GM12878 (cell line): ENCODE measurements at regions not wholly inside any gene's neighbourhood (a gene's known extent, or its start where the extent isn't known, plus 50 kb on each side); places are given as distances from the start of the nearest gene placed in this dataset.

ENCODE experiments used
- ATAC-seq: fragments of 200-7000 bp; cut with Tn5 transposase; 3 replicates; pipeline ENCODE4 v1.9.1; 2020; ENCODE audit warnings: mild to moderate bottlenecking, moderate library complexity
- BruUV-seq: library from RNA; stranded (reverse); fragments of 400-500 nt; replicated peaks from 2 replicates; lab custom pipeline; 2021; lab: Mats Ljungman, UMichigan
- CTCF ChIA-PET: fragments of 300-600 bp; sonication (Branson Sonifier 250); formaldehyde crosslinking; extraction: SDS; loops from one replicate; lab custom pipeline; 2021; ENCODE audit warnings: inconsistent platforms; lab: Yijun Ruan, JAX
- POLR2A ChIA-PET: fragments of 350-600 bp; formaldehyde crosslinking; extraction: SDS; loops from one replicate; lab custom pipeline; 2021; ENCODE audit warnings: inconsistent platforms; lab: Charles Lee
- RAD21 ChIA-PET: fragments of 300-600 bp; sonication (Branson Sonifier 250); formaldehyde crosslinking; loops from one replicate; lab custom pipeline; 2023; ENCODE audit warnings: antibody characterized with exemption; ENCODE audit not compliant: unreplicated experiment; lab: Charles Lee
- SMC1A ChIA-PET: fragments of 300-600 bp; sonication (Branson Sonifier 250); formaldehyde crosslinking; loops from one replicate; lab custom pipeline; 2023; ENCODE audit not compliant: unreplicated experiment, uncharacterized antibody; lab: Charles Lee
- DNase-seq: peaks from one replicate; pipeline ENCODE4 v3.0.0-alpha.2; 2011; ENCODE audit warnings: low read depth, low spot score
- FAIRE-seq: peaks from 3 replicates; lab custom pipeline; 2011; peaks lifted over from hg19 to GRCh38; lab: Jason Lieb, UNC
- H2AFZ ChIP-seq: 2 replicates; pipeline ENCODE4 v1.6.0; 2011; ENCODE audit warnings: low read depth, low read length, control low read depth; ENCODE audit not compliant: control insufficient read depth
- H3K27ac ChIP-seq: 2 replicates; pipeline ENCODE4 v1.5.1; 2011; ENCODE audit warnings: control low read depth; ENCODE audit not compliant: control insufficient read depth, insufficient read depth
- H3K27me3 ChIP-seq, 2 experiments: replicated peaks in 1 of 2; 2 replicates each; pipeline versions ENCODE4 v1.6.0 to v1.6.1; 2011; ENCODE audit warnings: low read length in 1 of 2; ENCODE audit not compliant: control insufficient read depth in 2 of 2, insufficient read depth in 2 of 2
- H3K36me3 ChIP-seq, 2 experiments: 2 replicates each; pipeline ENCODE4 v1.5.1; 2011; ENCODE audit warnings: low read length in 1 of 2; ENCODE audit not compliant: control insufficient read depth in 2 of 2, insufficient read depth in 2 of 2
- H3K4me1 ChIP-seq: 2 replicates; pipeline ENCODE4 v1.6.1; 2011; ENCODE audit warnings: mild to moderate bottlenecking, low read length, moderate library complexity, mixed read lengths; ENCODE audit not compliant: control insufficient read depth, insufficient read depth
- H3K4me2 ChIP-seq: 2 replicates; pipeline ENCODE4 v1.6.0; 2011; ENCODE audit warnings: control low read depth; ENCODE audit not compliant: control insufficient read depth, insufficient read depth
- H3K4me3 ChIP-seq: fragments of 200-600 bp; sonication (generic); 2 replicates; pipeline ENCODE4 v1.5.1; 2016
- H3K79me2 ChIP-seq: 2 replicates; pipeline ENCODE4 v1.6.0; 2011; ENCODE audit warnings: low read length; ENCODE audit not compliant: control insufficient read depth, insufficient read depth
- H3K9ac ChIP-seq: 2 replicates; pipeline ENCODE4 v1.8.0; 2011; ENCODE audit warnings: low read length, control low read depth, mixed read lengths; ENCODE audit not compliant: control insufficient read depth, insufficient read depth
- H3K9me3 ChIP-seq: replicated peaks from 3 replicates; pipeline ENCODE4 v1.5.1; 2011; ENCODE audit warnings: mild to moderate bottlenecking, low read length; ENCODE audit not compliant: control insufficient read depth, insufficient read depth
- H4K20me1 ChIP-seq: 2 replicates; pipeline ENCODE4 v1.6.0; 2011; ENCODE audit not compliant: control insufficient read depth, insufficient read depth
- ATF7 ChIP-seq: fragments of 450-650 bp; IDR thresholded peaks from 2 replicates; pipeline ENCODE4 v1.6.1; 2016; ENCODE audit warnings: low read depth, mild to moderate bottlenecking
- IRF3 ChIP-seq: fragments of 450-650 bp; IDR thresholded peaks from 2 replicates; pipeline ENCODE4 v1.6.1; 2014; ENCODE audit warnings: mild to moderate bottlenecking
- MYB ChIP-seq: fragments of 150-350 bp; IDR thresholded peaks from 2 replicates; pipeline ENCODE4 v1.6.1; 2014; ENCODE audit warnings: mild to moderate bottlenecking, low read depth, low read length, borderline replicate concordance
- NBN ChIP-seq: fragments of 450-650 bp; IDR thresholded peaks from 2 replicates; pipeline ENCODE4 v1.6.1; 2016
- SMAD1 ChIP-seq: fragments of 450-650 bp; IDR thresholded peaks from 2 replicates; pipeline ENCODE4 v1.6.1; 2018; ENCODE audit warnings: mild to moderate bottlenecking, low read depth; ENCODE audit not compliant: partially characterized antibody
- SMC3 ChIP-seq: IDR thresholded peaks from 2 replicates; pipeline ENCODE4 v1.6.1; 2011; ENCODE audit warnings: low read length, improper control_type of control experiment, borderline replicate concordance
- TBL1XR1 ChIP-seq: IDR thresholded peaks from 2 replicates; pipeline ENCODE4 v1.6.1; 2012; ENCODE audit warnings: low read depth, low read length, improper control_type of control experiment
- WRNIP1 ChIP-seq: IDR thresholded peaks from 2 replicates; pipeline ENCODE4 v1.6.1; 2011; ENCODE audit warnings: low read depth, low read length, improper control_type of control experiment, borderline replicate concordance
- WGBS: methylation state at CpG from one replicate; pipeline ENCODE4 v1.1.6; 2016; ENCODE audit warnings: low lambda C conversion rate; ENCODE audit not compliant: insufficient replicate concordance, insufficient coverage; ENCODE audit errors: missing lambda C conversion rate; 5-methylcytosine and 5-hydroxymethylcytosine counted together
- in situ Hi-C: fragments of 300-500 bp; cut with MboI; formaldehyde crosslinking; loops from 9 replicates; pipeline ENCODE4 v1.14.3; 2018; ENCODE audit warnings: mixed read lengths
- intact Hi-C: fragments of 100-400 bp; cut with micrococcal nuclease; formaldehyde crosslinking; loops from one replicate; pipeline ENCODE4 v1.14.2; 2022; ENCODE audit not compliant: unreplicated experiment

GRCh38 chr5:105501315-105501714 is 1938.7 kb upstream of the NUDT12 start:
- ATAC-seq (no peak), FAIRE-seq (no peak), DNase-seq (no peak)
- in situ Hi-C loops = no loop called here
- TF ChIP-seq WRNIP1 (no peak), MYB (no peak), TBL1XR1 (no peak), NBN (no peak), ATF7 (no peak), SMC3 (no peak)
- BruUV-seq = no TSS peak
- no peaks in the 10 kb centered on the region for H4K20me1 ChIP-seq
- no peaks in the 10 kb centered on the region for H3K79me2 ChIP-seq
- H3K27ac ChIP-seq = no peak overlapping the region
- POLR2A ChIA-PET = no interaction called here
- CTCF ChIA-PET = no interaction called here
- H3K9ac ChIP-seq = no peak overlapping the region
- intact Hi-C loops = no loop called here
- no peak overlapping the region for H3K4me2 ChIP-seq
- RAD21 ChIA-PET = no interaction called here
- H3K36me3 ChIP-seq = no peaks in the 10 kb centered on the region
- no peaks in the 10 kb centered on the region for H3K27me3 ChIP-seq
- 14% methylated on average over 1 of the region's 1 CpG for WGBS
- no peak overlapping the region for H3K4me3 ChIP-seq
- no peaks in the 10 kb centered on the region for H3K4me1 ChIP-seq
- no peaks in the 10 kb centered on the region for H3K9me3 ChIP-seq
- SMC1A ChIA-PET = no interaction called here
- no peak overlapping the region for H2AFZ ChIP-seq

GRCh38 chr5:105475401-105475800 is 1912.8 kb upstream of the NUDT12 start:
- H3K36me3 ChIP-seq = no peaks in the 10 kb centered on the region
- no peaks in the 10 kb centered on the region for H3K27me3 ChIP-seq
- TF ChIP-seq IRF3 (no peak), SMAD1 (peak; percentile 53)
- H3K9me3 ChIP-seq = no peaks in the 10 kb centered on the region
- no peak overlapping the region for H3K9ac ChIP-seq
- DNase-seq (no peak), FAIRE-seq (no peak), ATAC-seq (no peak)
- no peak overlapping the region for H3K4me3 ChIP-seq
- no peaks in the 10 kb centered on the region for H3K4me1 ChIP-seq
- H3K79me2 ChIP-seq = no peaks in the 10 kb centered on the region
- WGBS = 16% methylated on average over 3 of the region's 3 CpGs
- intact Hi-C loops = no loop called here
- BruUV-seq = no TSS peak
- RAD21 ChIA-PET = no interaction called here
- H3K27ac ChIP-seq = no peak overlapping the region
- CTCF ChIA-PET = no interaction called here
- in situ Hi-C loops = no loop called here
- SMC1A ChIA-PET = no interaction called here
- H2AFZ ChIP-seq = no peak overlapping the region
- H3K4me2 ChIP-seq = no peak overlapping the region
- no peaks in the 10 kb centered on the region for H4K20me1 ChIP-seq
- POLR2A ChIA-PET = no interaction called here
